ENCODE measurements at regions not wholly inside any gene's neighbourhood (a gene's known extent, or its start where the extent isn't known, plus 50 kb on each side); places are given as distances from the start of the nearest gene placed in this dataset.

DNA sequence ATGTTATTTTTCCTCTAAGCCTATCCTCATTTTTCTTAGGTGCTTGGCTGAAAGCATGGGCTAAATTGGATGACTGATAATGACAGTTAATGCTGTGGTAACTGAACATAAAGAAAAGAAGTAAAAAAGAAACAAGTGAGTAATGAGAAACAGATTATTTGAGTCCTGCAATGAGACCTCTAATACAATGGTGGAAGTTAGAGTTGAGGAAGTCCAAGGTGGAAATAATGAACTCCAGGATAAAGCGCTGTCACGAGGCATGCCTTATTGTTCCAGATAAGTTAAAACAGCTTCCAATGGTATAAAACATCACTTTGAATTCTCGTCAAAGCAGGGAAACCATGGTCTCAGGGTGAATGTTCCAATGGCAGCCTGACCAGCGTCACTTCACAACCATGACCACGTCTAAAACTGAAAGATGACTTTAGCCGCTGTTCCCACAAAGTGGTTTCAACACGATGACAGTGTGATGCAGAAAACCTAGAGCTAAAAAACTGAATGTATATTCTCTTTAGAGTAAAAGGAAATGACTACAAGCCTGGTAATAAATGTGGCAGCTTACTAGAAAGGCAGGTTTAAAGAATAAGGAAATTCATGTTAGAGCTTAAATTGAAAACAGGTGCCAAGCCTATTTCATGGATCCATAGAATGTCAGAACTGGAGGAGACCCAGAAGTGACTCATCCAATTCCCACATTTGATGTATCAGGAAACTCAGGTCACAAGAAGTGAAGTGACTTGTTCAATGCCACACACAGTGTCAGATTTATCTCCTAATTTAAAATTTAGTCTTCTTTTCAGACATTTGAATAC, 202.6 kb upstream of the GYPA start:
- Histone ChIP-seq H3K9me3 (ENCODE audit: low read depth, low read length, poor library complexity, severe bottlenecking) (no peaks in the 10 kb centered on the region), H3K4me1 (ENCODE audit: insufficient read depth, low read length, poor library complexity, severe bottlenecking) (peaks cover 17% of the 10 kb centered on the region), H3K27ac (ENCODE audit: low read depth, low read length, poor library complexity, severe bottlenecking) (peak overlapping the region; percentile 47), H3K27me3 (replicated peaks; ENCODE audit: insufficient read depth, low read depth, low read length, poor library complexity) (no peaks in the 10 kb centered on the region), H3K4me3 (ENCODE audit: low read depth, low read length, poor library complexity, severe bottlenecking) (no peak overlapping the region), H3K36me3 (ENCODE audit: insufficient read depth, low read length, poor library complexity, severe bottlenecking) (no peaks in the 10 kb centered on the region)
- no TSS peak for BruUV-seq (replicated peaks)
- intact Hi-C loops (cut with micrococcal nuclease; ENCODE audit: unreplicated experiment): no loop called here
- TF ChIP-seq, protein P1, sequence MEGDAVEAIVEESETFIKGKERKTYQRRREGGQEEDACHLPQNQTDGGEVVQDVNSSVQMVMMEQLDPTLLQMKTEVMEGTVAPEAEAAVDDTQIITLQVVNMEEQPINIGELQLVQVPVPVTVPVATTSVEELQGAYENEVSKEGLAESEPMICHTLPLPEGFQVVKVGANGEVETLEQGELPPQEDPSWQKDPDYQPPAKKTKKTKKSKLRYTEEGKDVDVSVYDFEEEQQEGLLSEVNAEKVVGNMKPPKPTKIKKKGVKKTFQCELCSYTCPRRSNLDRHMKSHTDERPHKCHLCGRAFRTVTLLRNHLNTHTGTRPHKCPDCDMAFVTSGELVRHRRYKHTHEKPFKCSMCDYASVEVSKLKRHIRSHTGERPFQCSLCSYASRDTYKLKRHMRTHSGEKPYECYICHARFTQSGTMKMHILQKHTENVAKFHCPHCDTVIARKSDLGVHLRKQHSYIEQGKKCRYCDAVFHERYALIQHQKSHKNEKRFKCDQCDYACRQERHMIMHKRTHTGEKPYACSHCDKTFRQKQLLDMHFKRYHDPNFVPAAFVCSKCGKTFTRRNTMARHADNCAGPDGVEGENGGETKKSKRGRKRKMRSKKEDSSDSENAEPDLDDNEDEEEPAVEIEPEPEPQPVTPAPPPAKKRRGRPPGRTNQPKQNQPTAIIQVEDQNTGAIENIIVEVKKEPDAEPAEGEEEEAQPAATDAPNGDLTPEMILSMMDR (conservative IDR thresholded peaks at IDR 0.05; ENCODE audit: low read depth, low read length): no peak
- no peak for TF ChIP-seq EZH2 (IDR thresholded peaks at IDR 0.05; ENCODE audit: borderline replicate concordance, low read depth, low read length, poor library complexity, severe bottlenecking)
- DNase-seq (ENCODE audit: low spot score): peak; percentile 57
- ChIA-PET POLR2A (ENCODE audit: low non-redundant PET) (no interaction called here), CTCF (no interaction called here)

- Histone ChIP-seq H3K27ac (ENCODE audit: low read depth, low read length, poor library complexity, severe bottlenecking) (no peak overlapping the region), H3K4me1 (ENCODE audit: insufficient read depth, low read length, poor library complexity, severe bottlenecking) (peaks cover 13% of the 10 kb centered on the region), H3K4me3 (ENCODE audit: low read depth, low read length, poor library complexity, severe bottlenecking) (no peak overlapping the region), H3K27me3 (replicated peaks; ENCODE audit: insufficient read depth, low read depth, low read length, poor library complexity) (no peaks in the 10 kb centered on the region), H3K9me3 (ENCODE audit: low read depth, low read length, poor library complexity, severe bottlenecking) (no peaks in the 10 kb centered on the region), H3K36me3 (ENCODE audit: insufficient read depth, low read length, poor library complexity, severe bottlenecking) (no peaks in the 10 kb centered on the region)
- POLR2A ChIA-PET (ENCODE audit: low non-redundant PET): no interaction called here
- TF ChIP-seq, protein P1 (conservative IDR thresholded peaks at IDR 0.05; ENCODE audit: low read depth, low read length): no peak
- BruUV-seq (replicated peaks): no TSS peak
- CTCF ChIA-PET: no interaction called here
- no peak for DNase-seq (ENCODE audit: low spot score)
- intact Hi-C loops (cut with micrococcal nuclease; ENCODE audit: unreplicated experiment): no loop called here
Observed at GRCh38 chr4:144347121-144347520, 206.6 kb upstream of the GYPA start.

DNA sequence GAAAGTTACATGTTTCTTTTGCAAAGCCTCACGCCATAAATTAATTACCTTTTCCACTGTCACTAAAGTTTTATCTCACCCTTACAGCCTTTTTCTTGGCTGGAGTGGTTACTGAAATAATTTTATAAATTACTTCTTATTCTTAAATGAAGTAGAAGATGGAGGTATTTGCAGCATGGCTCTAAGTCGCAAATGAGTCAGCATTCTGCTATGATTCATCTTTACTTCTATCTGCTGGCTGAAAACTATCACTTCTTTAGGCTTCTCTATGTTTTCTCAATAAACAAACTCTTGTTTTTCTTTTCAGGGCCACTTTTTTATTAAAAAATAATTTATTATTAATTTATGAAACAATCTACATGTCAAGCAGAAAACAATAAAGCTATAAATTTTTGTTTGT, 210.2 kb upstream of the GYPA start:
- no peaks in the 10 kb centered on the region for H3K27me3 ChIP-seq (replicated peaks; ENCODE audit: insufficient read depth, low read depth, low read length, poor library complexity)
- intact Hi-C loops (cut with micrococcal nuclease; ENCODE audit: unreplicated experiment): no loop called here
- no peak overlapping the region for H3K27ac ChIP-seq (ENCODE audit: low read depth, low read length, poor library complexity, severe bottlenecking)
- no TSS peak for BruUV-seq (replicated peaks)
- H3K4me1 ChIP-seq (ENCODE audit: insufficient read depth, low read length, poor library complexity, severe bottlenecking): peaks cover 10% of the 10 kb centered on the region
- ChIA-PET POLR2A (ENCODE audit: low non-redundant PET) (no interaction called here), CTCF (no interaction called here)
- no peak for TF ChIP-seq EZH2 (IDR thresholded peaks at IDR 0.05; ENCODE audit: borderline replicate concordance, low read depth, low read length, poor library complexity, severe bottlenecking)
- TF ChIP-seq, protein P1 (conservative IDR thresholded peaks at IDR 0.05; ENCODE audit: low read depth, low read length): no peak
- no peaks in the 10 kb centered on the region for H3K36me3 ChIP-seq (ENCODE audit: insufficient read depth, low read length, poor library complexity, severe bottlenecking)
- H3K9me3 ChIP-seq (ENCODE audit: low read depth, low read length, poor library complexity, severe bottlenecking): no peaks in the 10 kb centered on the region
- DNase-seq (ENCODE audit: low spot score): no peak
- H3K4me3 ChIP-seq (ENCODE audit: low read depth, low read length, poor library complexity, severe bottlenecking): no peak overlapping the region
